Neural cell (in vitro differentiated cells): ENCODE measurements at regions not wholly inside any gene's neighbourhood (a gene's known extent, or its start where the extent isn't known, plus 50 kb on each side); places are given as distances from the start of the nearest gene placed in this dataset.

Source experiments
- CTCF ChIP-seq: fragments of 450-650 bp; IDR thresholded peaks from 2 replicates; pipeline ENCODE4 v1.5.1; 2014; ENCODE audit warnings: antibody characterized with exemption, mild to moderate bottlenecking, moderate library complexity; ENCODE audit not compliant: poor library complexity, severe bottlenecking
- EZH2 ChIP-seq: fragments of 200-600, 300-800 bp; shearing (Covaris generic), sonication (generic); IDR thresholded peaks from 2 replicates; pipeline ENCODE4 v1.6.1; 2014; ENCODE audit warnings: antibody characterized with exemption, low read length, borderline replicate concordance, mild to moderate bottlenecking; ENCODE audit not compliant: insufficient read depth, poor library complexity, severe bottlenecking
- POLR2AphosphoS5 ChIP-seq: IDR thresholded peaks from 2 replicates; pipeline ENCODE4 v1.6.1; 2012
- RAD21 ChIP-seq: fragments of 450-650 bp; conservative IDR thresholded peaks from 2 replicates; pipeline ENCODE4 v1.6.1; 2014; ENCODE audit warnings: antibody characterized with exemption, mild to moderate bottlenecking, moderate library complexity
- REST ChIP-seq: IDR thresholded peaks from 2 replicates; pipeline ENCODE4 v1.6.1; 2012; ENCODE audit warnings: borderline replicate concordance

DNA sequence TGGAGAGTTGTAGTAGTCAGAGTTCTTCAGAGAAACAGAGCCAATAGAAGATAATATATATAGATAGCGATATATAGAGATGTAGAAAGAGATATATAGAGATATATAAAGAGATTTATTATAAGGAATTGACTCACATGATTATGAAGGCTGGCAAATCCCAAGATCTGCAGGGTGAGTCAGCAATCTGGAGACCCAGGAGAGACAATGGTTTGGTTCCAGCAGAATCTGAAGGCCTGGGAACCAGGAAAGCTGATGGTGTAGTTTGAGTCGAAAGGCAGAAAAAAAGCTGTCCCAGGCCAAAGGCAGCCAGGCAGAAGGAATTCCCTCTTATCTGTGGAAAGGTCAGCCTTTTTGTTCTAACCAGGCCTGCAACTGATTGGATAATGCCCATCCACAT lies 194.1 kb downstream of the NUFIP1 start:
- TF ChIP-seq RAD21, result no peak
- TF ChIP-seq POLR2AphosphoS5, result no peak
- no peak for TF ChIP-seq CTCF
- TF ChIP-seq EZH2, result no peak
- no peak for TF ChIP-seq REST
